ENCODE measurements at regions not wholly inside any gene's neighbourhood (a gene's known extent, or its start where the extent isn't known, plus 50 kb on each side); places are given as distances from the start of the nearest gene placed in this dataset.
"Not testable (repeated sequence)": the region's sequence is repeated elsewhere in the genome, so short reads cannot be mapped to it uniquely, and the experiment has no call there.

DNA sequence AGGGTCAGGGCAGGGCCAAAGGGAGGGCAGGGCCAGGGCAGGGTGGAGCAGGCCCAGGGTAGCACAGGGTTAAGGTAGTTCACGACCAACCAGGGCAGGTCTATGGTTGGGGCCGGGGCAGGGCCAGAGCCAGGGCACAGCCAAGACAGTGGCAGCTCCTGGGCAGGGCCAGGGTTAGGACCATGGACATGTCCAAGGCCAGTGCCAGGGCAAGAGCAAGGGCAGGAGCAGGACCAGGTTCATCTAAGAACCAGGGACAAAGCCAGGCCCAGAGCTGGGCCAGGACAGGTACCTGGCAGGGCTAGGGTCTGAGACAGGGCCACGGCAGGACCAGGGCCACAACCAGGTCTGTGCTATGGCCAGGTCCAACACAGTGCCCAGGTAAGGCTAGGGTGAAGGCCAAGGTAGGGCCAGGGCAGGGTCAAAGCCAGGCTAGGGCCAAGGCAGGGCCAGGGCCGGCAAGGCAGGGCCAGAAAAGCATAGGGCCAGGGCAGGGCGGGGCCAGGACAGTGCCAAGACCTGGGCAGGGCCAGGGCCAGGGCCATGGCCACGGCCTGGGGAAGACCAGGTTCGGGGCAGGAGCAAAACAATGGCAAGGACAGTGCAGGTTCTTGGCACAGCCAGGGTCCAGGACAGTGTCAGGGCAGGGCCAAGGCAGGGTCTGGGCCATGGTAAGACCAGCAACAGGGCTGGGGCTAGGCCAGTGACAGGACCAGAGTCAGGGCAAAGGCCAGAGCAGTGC, 2874.4 kb downstream of the RPIA start:
- H2AFZ ChIP-seq; BruUV-seq (replicated peaks); H3K27me3 ChIP-seq (ENCODE audit: insufficient read depth, low read depth); H3K4me2 ChIP-seq; H3K9me3 ChIP-seq (ENCODE audit: insufficient read depth, low read depth); CTCF ChIA-PET; DNase-seq; H3K9me2 ChIP-seq (ENCODE audit: insufficient read depth); intact Hi-C loops (cut with micrococcal nuclease; ENCODE audit: unreplicated experiment); H3K27ac ChIP-seq; H3F3A ChIP-seq (ENCODE audit: insufficient read depth, low read depth); H3K79me2 ChIP-seq (ENCODE audit: low read depth); H3K4me3 ChIP-seq; H3K36me3 ChIP-seq (ENCODE audit: low read depth); H3K4me1 ChIP-seq (replicated peaks; ENCODE audit: insufficient read depth); POLR2A ChIA-PET (ENCODE audit: unreplicated experiment); H4K20me1 ChIP-seq (ENCODE audit: insufficient read depth): not testable (repeated sequence)

DNA sequence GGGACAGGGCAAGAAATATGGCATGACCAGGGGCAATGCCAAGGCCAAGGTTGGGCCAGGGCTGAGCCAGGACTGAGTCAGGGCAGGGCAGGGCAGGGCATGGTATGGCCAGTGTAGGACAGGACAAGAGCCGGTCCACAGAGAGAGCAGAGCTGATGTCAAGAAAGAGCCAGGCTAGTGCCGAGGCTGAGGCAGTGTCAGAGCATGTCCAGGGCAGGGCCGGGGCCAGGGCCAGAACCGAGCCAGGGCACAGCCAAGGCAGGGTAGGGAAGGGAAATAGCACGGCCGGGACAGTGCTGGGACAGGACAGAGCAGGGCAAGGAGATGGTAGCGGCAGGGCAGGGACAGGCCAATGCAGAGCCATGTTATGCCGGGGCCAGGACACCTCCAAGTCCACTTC, 2875.1 kb downstream of the RPIA start:
- CTCF ChIA-PET; H3K4me3 ChIP-seq; H3K4me1 ChIP-seq (replicated peaks; ENCODE audit: insufficient read depth); H3K9me2 ChIP-seq (ENCODE audit: insufficient read depth); H3K9me3 ChIP-seq (ENCODE audit: insufficient read depth, low read depth); POLR2A ChIA-PET (ENCODE audit: unreplicated experiment); H4K20me1 ChIP-seq (ENCODE audit: insufficient read depth); H3K4me2 ChIP-seq; H2AFZ ChIP-seq; intact Hi-C loops (cut with micrococcal nuclease; ENCODE audit: unreplicated experiment); H3K79me2 ChIP-seq (ENCODE audit: low read depth); H3K27ac ChIP-seq; H3K27me3 ChIP-seq (ENCODE audit: insufficient read depth, low read depth); DNase-seq; BruUV-seq (replicated peaks); H3K36me3 ChIP-seq (ENCODE audit: low read depth); H3F3A ChIP-seq (ENCODE audit: insufficient read depth, low read depth): not testable (repeated sequence)

DNA sequence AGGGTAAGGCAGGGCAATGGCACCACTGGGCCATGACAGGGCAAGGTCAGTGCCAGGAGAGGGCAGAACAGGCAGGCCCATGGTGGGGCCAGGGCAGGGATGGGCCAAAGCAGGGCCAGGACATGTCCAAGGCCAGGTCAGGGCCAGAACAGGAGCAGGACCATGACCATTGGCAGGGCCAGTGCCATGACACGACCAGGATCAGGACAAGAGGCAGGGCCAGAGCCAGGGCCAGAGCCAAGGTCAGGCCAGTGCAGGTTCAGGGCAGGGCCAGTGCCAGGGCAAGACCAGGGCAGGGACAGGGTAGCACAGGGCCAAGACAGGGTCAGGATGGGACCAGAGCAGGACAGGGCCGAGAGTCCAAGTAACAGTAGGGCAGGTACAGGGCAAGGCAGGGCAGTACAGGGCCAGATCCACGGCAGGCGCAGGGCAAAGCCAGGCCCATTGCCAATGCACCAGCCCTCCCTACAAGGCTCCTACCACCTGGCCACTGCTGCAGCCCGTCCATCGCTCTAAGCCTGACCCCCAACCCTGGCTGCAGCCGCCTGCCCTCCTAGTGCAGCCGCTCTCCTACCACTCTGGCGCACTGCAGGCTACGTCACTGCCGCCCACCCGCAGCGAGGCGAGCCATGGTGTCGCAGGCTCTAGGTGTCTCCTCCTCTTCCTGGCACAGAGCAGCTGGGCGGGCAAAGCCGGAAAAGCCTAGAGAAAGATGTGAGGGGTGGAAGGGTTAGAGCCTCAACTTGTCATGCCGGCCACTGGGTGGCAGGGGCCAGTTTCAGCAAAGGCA, 2876.3 kb downstream of the RPIA start:
- H3K36me3 ChIP-seq (ENCODE audit: low read depth); H3K9me2 ChIP-seq (ENCODE audit: insufficient read depth); H3K27me3 ChIP-seq (ENCODE audit: insufficient read depth, low read depth); CTCF ChIA-PET; H4K20me1 ChIP-seq (ENCODE audit: insufficient read depth); H3K79me2 ChIP-seq (ENCODE audit: low read depth); BruUV-seq (replicated peaks); H3K4me1 ChIP-seq (replicated peaks; ENCODE audit: insufficient read depth); POLR2A ChIA-PET (ENCODE audit: unreplicated experiment); H3F3A ChIP-seq (ENCODE audit: insufficient read depth, low read depth); H3K4me2 ChIP-seq; H3K9me3 ChIP-seq (ENCODE audit: insufficient read depth, low read depth); H2AFZ ChIP-seq; H3K27ac ChIP-seq; DNase-seq; intact Hi-C loops (cut with micrococcal nuclease; ENCODE audit: unreplicated experiment); H3K4me3 ChIP-seq: not testable (repeated sequence)

DNA sequence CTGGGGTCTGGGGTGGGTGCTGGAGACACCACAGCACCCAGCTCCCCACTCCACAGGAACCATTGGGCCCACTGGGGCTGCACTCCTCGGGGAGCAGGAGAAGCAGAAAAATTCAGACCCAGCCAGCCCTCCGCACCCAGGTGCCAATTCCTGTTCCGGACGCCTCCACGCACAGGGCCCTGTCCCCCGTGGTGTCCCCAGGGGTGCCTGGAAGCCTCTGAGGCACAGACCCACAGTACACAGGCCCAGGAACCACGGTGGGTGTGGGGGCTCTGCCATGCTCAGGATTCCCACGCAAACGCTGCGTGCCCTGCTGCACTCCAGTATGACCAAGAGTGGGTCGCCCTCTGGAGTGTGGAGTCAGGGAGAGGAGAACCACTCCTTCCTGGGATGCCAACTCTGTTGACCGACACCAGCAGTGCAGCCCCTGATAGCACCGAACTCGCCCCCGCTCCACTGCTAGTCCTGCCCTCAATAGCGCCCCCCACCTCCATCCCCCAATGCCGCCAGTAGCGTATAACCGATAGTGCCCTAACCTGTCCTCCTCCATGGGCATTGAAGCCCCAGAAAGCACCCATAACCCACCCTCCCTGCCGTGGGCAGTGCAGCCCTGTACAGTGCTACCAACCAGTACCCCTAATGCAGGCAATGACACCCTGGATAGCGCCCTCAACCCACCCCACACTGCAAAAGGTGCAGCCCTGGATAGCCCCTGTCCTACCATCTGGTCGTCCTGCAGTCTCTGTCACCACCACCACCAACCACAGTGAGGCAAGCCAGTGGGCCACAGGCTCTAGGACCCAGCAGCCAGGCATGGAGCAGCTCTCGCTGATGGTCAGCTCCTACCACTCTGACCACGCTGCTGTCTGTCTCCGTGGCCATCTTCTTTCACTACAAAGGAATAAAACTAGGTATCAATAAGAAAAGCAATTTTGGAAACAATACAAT, 2877.2 kb downstream of the RPIA start:
- CTCF ChIA-PET; H3K36me3 ChIP-seq (ENCODE audit: low read depth); H3F3A ChIP-seq (ENCODE audit: insufficient read depth, low read depth); BruUV-seq (replicated peaks); H3K9me3 ChIP-seq (ENCODE audit: insufficient read depth, low read depth); DNase-seq; H4K20me1 ChIP-seq (ENCODE audit: insufficient read depth); H3K79me2 ChIP-seq (ENCODE audit: low read depth); H2AFZ ChIP-seq; POLR2A ChIA-PET (ENCODE audit: unreplicated experiment); intact Hi-C loops (cut with micrococcal nuclease; ENCODE audit: unreplicated experiment); H3K4me3 ChIP-seq; H3K4me2 ChIP-seq; H3K9me2 ChIP-seq (ENCODE audit: insufficient read depth); H3K27ac ChIP-seq; H3K27me3 ChIP-seq (ENCODE audit: insufficient read depth, low read depth); H3K4me1 ChIP-seq (replicated peaks; ENCODE audit: insufficient read depth): not testable (repeated sequence)

DNA sequence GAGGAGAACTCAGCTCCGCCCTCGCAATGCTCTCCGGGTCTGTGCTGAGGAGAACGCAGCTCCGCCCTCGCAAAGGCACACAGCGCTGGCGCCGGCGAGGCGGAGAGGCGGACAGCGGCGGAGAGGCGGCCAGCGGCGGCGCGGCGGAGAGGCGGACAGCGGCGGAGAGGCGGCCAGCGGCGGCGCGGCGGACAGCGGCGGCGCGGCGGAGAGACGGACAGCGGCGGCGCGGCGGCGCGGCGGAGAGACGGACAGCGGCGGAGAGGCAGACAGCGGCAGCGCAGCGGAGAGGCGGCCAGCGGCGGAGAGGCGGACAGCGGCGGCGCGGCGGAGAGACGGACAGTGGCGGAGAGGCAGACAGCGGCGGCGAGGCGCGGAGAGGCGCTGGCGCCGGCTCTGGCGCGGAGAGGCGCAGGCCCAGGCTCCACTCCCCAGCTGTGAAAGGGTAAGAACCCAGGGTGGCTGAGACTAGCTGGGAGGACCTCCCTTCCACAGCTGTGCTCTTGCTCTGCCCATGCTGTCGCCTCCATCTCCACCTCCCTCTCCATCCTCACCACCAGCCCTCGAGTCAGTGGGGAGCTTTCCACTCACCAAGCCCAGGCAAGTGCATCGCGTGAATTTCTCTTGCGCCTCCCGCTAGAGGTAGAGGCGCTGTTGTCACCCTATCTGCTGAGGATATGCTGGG, 2879.9 kb downstream of the RPIA start:
- H4K20me1 ChIP-seq (ENCODE audit: insufficient read depth); H3K4me3 ChIP-seq; H3F3A ChIP-seq (ENCODE audit: insufficient read depth, low read depth); H3K79me2 ChIP-seq (ENCODE audit: low read depth); H3K4me2 ChIP-seq; H3K27me3 ChIP-seq (ENCODE audit: insufficient read depth, low read depth); BruUV-seq (replicated peaks); DNase-seq; H3K9me2 ChIP-seq (ENCODE audit: insufficient read depth); POLR2A ChIA-PET (ENCODE audit: unreplicated experiment); H3K4me1 ChIP-seq (replicated peaks; ENCODE audit: insufficient read depth); CTCF ChIA-PET; intact Hi-C loops (cut with micrococcal nuclease; ENCODE audit: unreplicated experiment); H2AFZ ChIP-seq; H3K36me3 ChIP-seq (ENCODE audit: low read depth); H3K9me3 ChIP-seq (ENCODE audit: insufficient read depth, low read depth); H3K27ac ChIP-seq: not testable (repeated sequence)

DNA sequence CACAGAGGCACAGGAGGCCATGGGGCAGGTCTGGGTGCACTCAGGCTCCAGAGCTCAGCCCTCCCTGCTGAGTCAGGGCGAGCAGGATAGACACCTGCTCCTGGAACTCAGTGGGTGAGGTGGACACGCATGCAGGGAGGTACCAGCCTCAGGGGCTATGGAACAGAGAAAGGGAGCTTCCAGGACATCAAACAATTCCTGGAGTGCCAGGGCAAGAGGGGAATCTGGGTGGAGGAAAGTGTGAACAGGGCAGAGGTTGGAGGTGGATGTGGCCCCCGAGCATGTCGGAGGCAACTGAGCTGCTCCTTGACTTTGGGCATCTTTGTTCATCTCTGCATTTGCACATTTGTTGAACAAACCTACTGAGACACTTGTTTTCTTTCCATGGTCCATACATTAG, 2881.5 kb downstream of the RPIA start:
- not testable (repeated sequence) for BruUV-seq (replicated peaks)

More for the DNA sequence above, 2881.5 kb downstream of the RPIA start:
- H3K27ac ChIP-seq; H3K27me3 ChIP-seq (ENCODE audit: insufficient read depth, low read depth); H3K4me3 ChIP-seq; DNase-seq; H3K9me3 ChIP-seq (ENCODE audit: insufficient read depth, low read depth); H3K4me2 ChIP-seq; CTCF ChIA-PET; intact Hi-C loops (cut with micrococcal nuclease; ENCODE audit: unreplicated experiment); H3K36me3 ChIP-seq (ENCODE audit: low read depth); H3K9me2 ChIP-seq (ENCODE audit: insufficient read depth); H3F3A ChIP-seq (ENCODE audit: insufficient read depth, low read depth); POLR2A ChIA-PET (ENCODE audit: unreplicated experiment); H3K79me2 ChIP-seq (ENCODE audit: low read depth); H4K20me1 ChIP-seq (ENCODE audit: insufficient read depth); H2AFZ ChIP-seq; H3K4me1 ChIP-seq (replicated peaks; ENCODE audit: insufficient read depth): not testable (repeated sequence)
